ENCODE measurements at regions not wholly inside any gene's neighbourhood (a gene's known extent, or its start where the extent isn't known, plus 50 kb on each side); places are given as distances from the start of the nearest gene placed in this dataset.
"Not testable (repeated sequence)": the region's sequence is repeated elsewhere in the genome, so short reads cannot be mapped to it uniquely, and the experiment has no call there.

GRCh38 chr19:13652810-13653590 lies 111.3 kb upstream of the MRI1 start:
- DNase-seq: peak; percentile 54

- no peak for DNase-seq
These were observed 117.6 kb upstream of the MRI1 start for GRCh38 chr19:13646758-13647157.

DNA sequence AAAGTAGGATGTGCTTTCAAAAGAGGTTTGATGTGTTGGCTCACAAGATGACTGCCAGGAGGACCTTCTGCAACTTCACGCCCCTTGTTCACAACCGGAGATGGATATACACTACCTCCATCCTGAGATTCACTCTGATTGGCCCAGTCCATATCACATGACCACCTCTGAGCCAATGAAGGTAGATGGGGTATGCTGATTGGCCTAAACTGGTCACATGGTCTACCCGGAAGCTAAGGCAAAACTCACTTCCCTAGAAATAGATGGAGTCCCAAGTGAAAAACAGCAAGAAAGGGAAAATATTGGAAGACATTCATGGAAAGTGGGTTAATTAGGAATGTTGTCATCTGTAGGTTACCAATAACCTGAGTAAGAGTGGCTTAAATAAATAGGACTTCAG lies 119.7 kb upstream of the MRI1 start:
- DNase-seq: no peak

GRCh38 chr19:13640611-13641010 lies 123.7 kb upstream of the MRI1 start:
- no peak for DNase-seq

GRCh38 chr19:13639342-13639929 lies 124.9 kb upstream of the MRI1 start:
- DNase-seq: no peak

GRCh38 chr19:13637664-13638063 lies 126.7 kb upstream of the MRI1 start:
- DNase-seq: no peak

- DNase-seq: no peak
These were observed 128.4 kb upstream of the CACNA1A start for GRCh38 chr19:13634658-13635057.

GRCh38 chr19:13633522-13633922 lies 127.2 kb upstream of the CACNA1A start:
- DNase-seq: no peak

DNA sequence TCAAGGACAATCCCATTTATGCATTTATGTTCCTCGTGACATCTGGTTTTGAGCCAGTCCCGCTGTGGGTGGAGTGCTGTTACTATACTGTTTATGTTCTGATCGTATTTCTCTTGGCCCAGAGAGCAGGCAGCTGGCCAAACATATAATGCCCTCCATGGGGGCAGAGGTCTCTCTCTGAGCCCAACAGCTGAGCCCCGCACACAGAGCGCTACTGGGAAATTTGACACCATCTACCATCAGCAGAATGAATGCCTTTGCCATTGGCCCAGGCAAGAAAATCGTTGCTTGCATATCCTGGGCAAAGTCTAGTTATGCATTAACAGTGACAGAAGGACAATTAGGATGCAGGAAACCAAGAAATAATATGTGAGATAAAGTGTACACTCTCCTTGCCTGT lies 126.8 kb upstream of the CACNA1A start:
- peak; percentile 98 for DNase-seq

DNA sequence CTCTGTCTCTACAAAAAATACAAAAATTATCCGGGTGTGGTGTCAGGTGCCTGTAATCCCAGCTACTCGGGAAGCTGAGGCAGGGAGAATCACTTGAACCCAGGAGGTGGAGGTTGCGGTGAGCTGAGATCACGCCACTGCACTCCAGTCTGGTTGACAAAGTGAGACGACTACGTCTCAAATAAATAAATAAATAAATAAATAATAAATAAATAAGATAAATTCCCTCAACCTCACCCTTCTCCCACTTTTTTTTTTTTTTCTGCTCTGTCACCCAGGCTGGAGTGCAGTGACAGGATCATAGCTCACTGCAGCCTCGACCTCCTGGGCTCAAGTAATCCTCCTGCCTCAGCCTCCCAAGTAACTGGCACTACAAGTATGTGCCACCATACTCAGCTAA lies 125.9 kb upstream of the CACNA1A start:
- DNase-seq: not testable (repeated sequence)

DNA sequence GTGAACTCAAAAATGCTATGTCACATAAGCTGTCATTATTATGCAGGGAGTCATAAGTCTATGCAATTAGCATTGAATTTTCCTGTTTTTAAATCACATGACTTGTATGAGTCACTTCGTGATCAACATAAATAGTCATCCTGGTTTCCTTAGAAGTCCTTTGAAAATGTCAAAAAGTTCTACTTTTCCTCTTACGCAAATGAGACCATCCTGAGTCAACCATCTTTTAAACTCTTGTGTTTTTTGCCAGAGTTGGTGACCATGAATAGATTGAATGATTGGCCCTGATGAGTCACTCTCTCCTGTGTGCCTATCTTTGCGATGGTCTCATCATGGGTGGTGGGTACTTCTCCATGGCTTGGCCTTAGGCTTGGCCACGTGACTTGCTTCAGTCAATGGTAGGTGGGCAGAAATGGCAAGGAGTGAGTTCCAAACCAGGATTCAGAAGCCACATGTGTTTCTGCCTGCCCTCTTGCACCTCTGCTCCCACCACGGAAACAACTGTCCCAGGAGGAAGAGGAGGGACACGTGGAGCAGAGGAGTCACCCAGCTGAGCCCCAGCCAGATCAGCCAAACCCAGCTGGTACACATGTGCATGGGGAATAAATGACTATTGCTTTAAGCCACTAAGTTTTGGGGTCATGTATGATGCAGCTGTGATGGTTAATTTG lies 123.5 kb upstream of the CACNA1A start:
- DNase-seq: no peak

DNA sequence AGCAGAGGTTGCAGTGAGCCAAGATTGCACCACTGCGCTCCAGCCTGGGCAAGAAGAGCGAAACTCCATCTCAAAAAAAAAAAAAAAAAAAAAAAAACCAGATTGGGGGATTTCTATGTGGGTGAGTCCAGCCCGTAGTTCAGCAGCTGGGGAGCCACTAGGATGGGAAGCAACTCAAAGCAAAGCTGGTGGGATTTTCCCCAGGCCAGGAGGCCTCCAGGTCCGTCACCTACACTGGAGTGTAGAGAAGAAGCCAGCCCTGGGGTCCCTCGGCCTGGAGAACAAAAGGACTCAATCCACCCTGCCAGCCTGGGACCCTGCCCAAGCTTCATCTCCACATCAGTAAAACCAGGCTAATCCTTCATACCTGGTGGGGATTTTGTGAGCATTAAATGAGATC lies 121.3 kb upstream of the CACNA1A start:
- no peak for DNase-seq

- peak; percentile 46 for DNase-seq
These were observed 117.7 kb upstream of the CACNA1A start for GRCh38 chr19:13623716-13624710.

DNA sequence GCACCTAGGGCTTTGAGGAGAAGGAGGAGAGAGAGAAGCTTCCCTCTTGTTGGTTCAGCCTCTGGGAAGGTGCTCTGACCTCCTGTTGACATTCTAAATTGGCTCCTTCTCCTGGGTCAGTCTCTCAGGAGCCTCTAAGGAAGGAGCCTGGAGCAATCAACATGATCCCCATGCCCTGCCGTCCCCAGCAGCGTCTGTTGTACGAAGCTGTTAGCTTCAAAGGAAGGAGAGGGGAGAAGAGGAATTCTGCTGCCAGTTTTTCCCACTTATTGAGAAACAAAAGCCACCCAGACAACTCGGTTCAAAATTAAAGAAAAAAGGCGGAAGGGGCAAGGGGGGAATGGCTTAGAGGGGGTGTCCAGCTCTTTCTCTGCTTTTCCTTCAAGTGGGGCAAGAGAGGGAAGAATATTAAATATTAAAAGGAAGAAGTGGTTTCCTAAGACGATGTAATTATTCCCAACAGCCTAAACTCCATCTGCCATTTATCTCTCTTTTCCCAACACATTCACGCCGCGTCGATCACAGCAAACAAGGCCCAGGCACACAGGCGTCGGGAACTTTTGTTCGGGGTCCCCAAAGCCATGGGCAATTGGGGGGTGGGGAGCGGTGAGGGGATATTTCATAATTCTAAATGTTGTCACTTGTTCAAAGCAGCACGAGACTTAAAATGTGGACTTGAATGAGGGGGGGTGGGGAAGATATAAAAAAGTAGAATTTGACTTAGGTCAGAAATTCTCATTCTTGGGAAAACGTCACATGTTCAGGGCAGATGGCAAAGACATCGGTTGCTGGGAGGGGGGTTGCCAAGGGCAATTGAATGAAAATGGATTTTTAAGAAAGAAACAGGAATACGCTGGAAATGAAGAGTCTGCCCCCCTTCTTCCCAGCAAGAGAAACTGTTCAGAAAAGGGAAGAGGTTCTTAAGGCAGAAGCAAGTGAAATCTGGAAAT lies 116.8 kb upstream of the CACNA1A start:
- DNase-seq: no peak

GRCh38 chr19:13621413-13621812 lies 115.1 kb upstream of the CACNA1A start:
- no peak for DNase-seq

- no peak for DNase-seq
These were observed 112.9 kb upstream of the CACNA1A start for GRCh38 chr19:13619203-13619632.

GRCh38 chr19:13615890-13616289 lies 109.6 kb upstream of the CACNA1A start:
- DNase-seq: no peak

DNA sequence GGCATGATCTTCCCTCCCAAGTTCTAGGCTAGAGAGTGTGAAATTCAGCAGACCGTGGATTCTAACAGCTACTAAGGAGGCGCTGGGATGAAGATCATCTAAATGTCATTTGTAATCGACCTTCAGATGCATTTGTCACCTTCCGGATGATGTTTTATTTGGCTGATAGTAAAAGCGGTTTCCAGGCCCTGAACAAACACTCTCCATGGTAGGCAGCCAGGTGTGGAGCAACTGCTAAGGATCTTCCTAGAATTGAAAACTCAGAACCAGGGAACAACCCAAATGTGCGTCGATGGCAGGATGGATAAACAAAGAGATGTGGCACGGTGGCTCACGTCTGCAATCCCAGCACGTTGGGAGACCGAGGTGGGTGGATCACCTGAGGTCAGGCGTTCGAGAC lies 107.2 kb upstream of the CACNA1A start:
- peak; percentile 55 for DNase-seq

DNA sequence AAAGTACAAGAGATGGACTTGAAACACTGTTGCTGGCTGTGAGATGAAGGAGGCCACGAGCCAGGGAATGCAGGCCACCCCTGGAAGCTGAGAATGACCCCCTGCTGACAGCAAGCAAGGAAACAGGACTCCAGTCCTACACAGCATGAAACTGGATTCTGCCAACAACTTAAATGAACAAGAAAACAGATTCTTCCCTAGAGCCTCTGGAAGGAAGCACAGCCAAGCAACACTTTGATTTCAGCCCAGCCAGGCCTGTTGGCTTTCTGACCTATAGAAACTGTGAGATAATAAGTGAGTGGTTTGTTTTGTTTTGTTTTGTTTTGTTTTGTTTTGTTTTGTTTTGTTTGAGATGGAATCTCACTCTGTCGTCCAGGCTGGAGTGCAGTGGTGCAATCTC lies 105.3 kb upstream of the CACNA1A start:
- no peak for DNase-seq

- peak; percentile 100 for DNase-seq
These were observed 103.9 kb upstream of the CACNA1A start for GRCh38 chr19:13610039-13610691.

- no peak for DNase-seq
These were observed 99.9 kb upstream of the CACNA1A start for GRCh38 chr19:13606156-13606555.
